ENCODE measurements at regions not wholly inside any gene's neighbourhood (a gene's known extent, or its start where the extent isn't known, plus 50 kb on each side); places are given as distances from the start of the nearest gene placed in this dataset.

- DNase-seq (ENCODE audit: low spot score), result no peak
Observed at GRCh38 chr16:50422926-50423325, 54.1 kb upstream of the BRD7 start.

- no peak for DNase-seq (ENCODE audit: low spot score)
Observed at GRCh38 chr16:50419116-50419515, 50.3 kb upstream of the BRD7 start.
